ENCODE measurements at regions not wholly inside any gene's neighbourhood (a gene's known extent, or its start where the extent isn't known, plus 50 kb on each side); places are given as distances from the start of the nearest gene placed in this dataset.

DNA sequence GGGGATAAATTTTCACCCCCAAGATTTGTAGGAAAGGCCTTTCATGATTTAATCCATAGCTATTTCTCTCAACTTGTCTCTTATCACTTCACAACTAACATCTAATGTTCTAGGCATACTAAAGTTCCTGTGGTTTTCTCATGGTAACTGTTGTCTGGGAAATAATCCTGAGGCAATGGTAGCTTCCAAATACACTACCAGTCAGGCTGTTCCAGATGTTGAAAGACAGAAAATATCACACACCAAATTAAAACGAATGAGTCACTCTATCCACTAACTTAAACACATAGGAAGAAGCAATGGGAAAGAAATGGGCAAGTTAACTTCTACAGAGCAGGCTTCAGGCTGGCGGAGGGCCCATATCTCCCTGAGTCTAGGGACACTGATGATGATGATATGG is 77.7 kb upstream of the MYO16 start:
- Histone ChIP-seq H2AFZ (ENCODE audit: low read depth) (no peak overlapping the region), H3K4me1 (ENCODE audit: control insufficient read depth in 1 of 2, insufficient read depth in 2 of 2, low read depth in 1 of 2, low read length in 1 of 2) (no peaks in the 10 kb centered on the region), H3K9me2 (no peaks in the 10 kb centered on the region), H3K27ac (ENCODE audit: low read depth in 2 of 2, low read length in 1 of 2) (no peak overlapping the region), H3K79me2 (ENCODE audit: insufficient read depth) (no peaks in the 10 kb centered on the region), H3K4me2 (no peak overlapping the region), H3F3A (replicated peaks; ENCODE audit: insufficient read depth) (no peaks in the 10 kb centered on the region), H3K4me3 (ENCODE audit: low read depth in 2 of 2, low read length in 1 of 2) (no peak overlapping the region), H3K9ac (no peak overlapping the region), H3K9me3 (no peaks in the 10 kb centered on the region), H4K20me1 (ENCODE audit: insufficient read depth) (no peaks in the 10 kb centered on the region), H3K36me3 (replicated peaks in 1 of 2; ENCODE audit: control insufficient read depth in 1 of 2, insufficient read depth in 2 of 2, low read length in 1 of 2) (no peaks in the 10 kb centered on the region), H3K27me3 (ENCODE audit: insufficient read depth) (no peaks in the 10 kb centered on the region)
- ChIA-PET CTCF (no interaction called here), POLR2A (no interaction called here)
- TF ChIP-seq FOXJ3 (CRISPR knock-in tag; IDR thresholded peaks at IDR 0.05) (no peak), NFIC (IDR thresholded peaks at IDR 0.05; ENCODE audit: borderline replicate concordance) (no peak)
- no peak for DNase-seq
- 18% methylated on average over 2 of the region's 2 CpGs for WGBS (ENCODE audit: low lambda C conversion rate)

DNA sequence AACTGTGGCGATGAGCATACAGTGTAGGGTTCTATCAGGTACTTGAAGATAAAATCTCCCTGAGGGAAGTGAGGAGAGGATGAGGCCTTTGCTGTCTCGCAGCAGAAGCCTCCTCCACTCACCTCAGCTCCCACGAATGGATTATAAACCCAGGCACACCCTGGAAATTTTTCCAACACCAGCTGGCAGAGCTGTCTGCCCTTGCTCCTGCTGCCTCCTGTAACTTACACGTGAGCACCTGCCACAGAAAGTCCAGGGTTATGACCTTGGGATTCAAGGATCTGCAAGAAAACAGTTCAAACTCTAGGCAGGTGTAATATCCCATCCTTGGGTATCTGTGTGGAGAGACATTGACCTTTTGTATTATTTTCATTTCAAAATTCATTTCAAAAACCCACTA is 70.9 kb upstream of the MYO16 start:
- no peak for DNase-seq
- no peaks in the 10 kb centered on the region for H4K20me1 ChIP-seq (ENCODE audit: insufficient read depth)
- no peaks in the 10 kb centered on the region for H3K9me3 ChIP-seq
- no peaks in the 10 kb centered on the region for H3K79me2 ChIP-seq (ENCODE audit: insufficient read depth)
- no peak overlapping the region for H2AFZ ChIP-seq (ENCODE audit: low read depth)
- no peak overlapping the region for H3K9ac ChIP-seq
- TF ChIP-seq, protein P1, sequence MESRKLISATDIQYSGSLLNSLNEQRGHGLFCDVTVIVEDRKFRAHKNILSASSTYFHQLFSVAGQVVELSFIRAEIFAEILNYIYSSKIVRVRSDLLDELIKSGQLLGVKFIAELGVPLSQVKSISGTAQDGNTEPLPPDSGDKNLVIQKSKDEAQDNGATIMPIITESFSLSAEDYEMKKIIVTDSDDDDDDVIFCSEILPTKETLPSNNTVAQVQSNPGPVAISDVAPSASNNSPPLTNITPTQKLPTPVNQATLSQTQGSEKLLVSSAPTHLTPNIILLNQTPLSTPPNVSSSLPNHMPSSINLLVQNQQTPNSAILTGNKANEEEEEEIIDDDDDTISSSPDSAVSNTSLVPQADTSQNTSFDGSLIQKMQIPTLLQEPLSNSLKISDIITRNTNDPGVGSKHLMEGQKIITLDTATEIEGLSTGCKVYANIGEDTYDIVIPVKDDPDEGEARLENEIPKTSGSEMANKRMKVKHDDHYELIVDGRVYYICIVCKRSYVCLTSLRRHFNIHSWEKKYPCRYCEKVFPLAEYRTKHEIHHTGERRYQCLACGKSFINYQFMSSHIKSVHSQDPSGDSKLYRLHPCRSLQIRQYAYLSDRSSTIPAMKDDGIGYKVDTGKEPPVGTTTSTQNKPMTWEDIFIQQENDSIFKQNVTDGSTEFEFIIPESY (IDR thresholded peaks at IDR 0.05; ENCODE audit: borderline replicate concordance, low read depth), result no peak
- TF ChIP-seq EP300 (IDR thresholded peaks at IDR 0.05; ENCODE audit: borderline replicate concordance in 1 of 2, low read depth in 1 of 2, low read length in 1 of 2) (no peak), MXI1 (IDR thresholded peaks at IDR 0.05; ENCODE audit: low read depth, low read length) (no peak), SMC3 (IDR thresholded peaks at IDR 0.05; ENCODE audit: low read depth, low read length) (no peak), FOXJ3 (CRISPR knock-in tag; IDR thresholded peaks at IDR 0.05) (no peak), FOXM1 (IDR thresholded peaks at IDR 0.05; ENCODE audit: low read depth) (no peak), FOSL2 (IDR thresholded peaks at IDR 0.05; ENCODE audit: borderline replicate concordance, low read depth) (no peak), TCF12 (IDR thresholded peaks at IDR 0.05) (no peak), NFIC (IDR thresholded peaks at IDR 0.05; ENCODE audit: borderline replicate concordance) (no peak), GABPA (IDR thresholded peaks at IDR 0.05; ENCODE audit: low read depth) (no peak), CHD2 (IDR thresholded peaks at IDR 0.05; ENCODE audit: low read length, partially characterized antibody) (no peak), RFX5 (IDR thresholded peaks at IDR 0.05; ENCODE audit: low read length) (no peak)
- TF ChIP-seq, protein P2, sequence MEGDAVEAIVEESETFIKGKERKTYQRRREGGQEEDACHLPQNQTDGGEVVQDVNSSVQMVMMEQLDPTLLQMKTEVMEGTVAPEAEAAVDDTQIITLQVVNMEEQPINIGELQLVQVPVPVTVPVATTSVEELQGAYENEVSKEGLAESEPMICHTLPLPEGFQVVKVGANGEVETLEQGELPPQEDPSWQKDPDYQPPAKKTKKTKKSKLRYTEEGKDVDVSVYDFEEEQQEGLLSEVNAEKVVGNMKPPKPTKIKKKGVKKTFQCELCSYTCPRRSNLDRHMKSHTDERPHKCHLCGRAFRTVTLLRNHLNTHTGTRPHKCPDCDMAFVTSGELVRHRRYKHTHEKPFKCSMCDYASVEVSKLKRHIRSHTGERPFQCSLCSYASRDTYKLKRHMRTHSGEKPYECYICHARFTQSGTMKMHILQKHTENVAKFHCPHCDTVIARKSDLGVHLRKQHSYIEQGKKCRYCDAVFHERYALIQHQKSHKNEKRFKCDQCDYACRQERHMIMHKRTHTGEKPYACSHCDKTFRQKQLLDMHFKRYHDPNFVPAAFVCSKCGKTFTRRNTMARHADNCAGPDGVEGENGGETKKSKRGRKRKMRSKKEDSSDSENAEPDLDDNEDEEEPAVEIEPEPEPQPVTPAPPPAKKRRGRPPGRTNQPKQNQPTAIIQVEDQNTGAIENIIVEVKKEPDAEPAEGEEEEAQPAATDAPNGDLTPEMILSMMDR (IDR thresholded peaks at IDR 0.05), result no peak
- H3K27ac ChIP-seq (ENCODE audit: low read depth in 2 of 2, low read length in 1 of 2), result no peak overlapping the region
- ChIA-PET CTCF (no interaction called here), POLR2A (interaction anchor here (0.6 kb wide), 1 partner anchor 286 kb away, joined by 5 read pairs; no protein-coding TSS in a partner anchor)
- H3K4me1 ChIP-seq (ENCODE audit: control insufficient read depth in 1 of 2, insufficient read depth in 2 of 2, low read depth in 1 of 2, low read length in 1 of 2), result no peaks in the 10 kb centered on the region
- no peaks in the 10 kb centered on the region for H3K27me3 ChIP-seq (ENCODE audit: insufficient read depth)
- H3K9me2 ChIP-seq, result no peaks in the 10 kb centered on the region
- H3K36me3 ChIP-seq (replicated peaks in 1 of 2; ENCODE audit: control insufficient read depth in 1 of 2, insufficient read depth in 2 of 2, low read length in 1 of 2), result no peaks in the 10 kb centered on the region
- H3K4me2 ChIP-seq, result no peak overlapping the region
- no peaks in the 10 kb centered on the region for H3F3A ChIP-seq (replicated peaks; ENCODE audit: insufficient read depth)
- 11% methylated on average over 4 of the region's 4 CpGs for WGBS (ENCODE audit: low lambda C conversion rate)
- no peak overlapping the region for H3K4me3 ChIP-seq (ENCODE audit: low read depth in 2 of 2, low read length in 1 of 2)

All from SK-N-SH (cell line).